Keratinocyte (primary cell): ENCODE measurements at regions not wholly inside any gene's neighbourhood (a gene's known extent, or its start where the extent isn't known, plus 50 kb on each side); places are given as distances from the start of the nearest gene placed in this dataset.

Source experiments
- DNase-seq: peaks from one replicate; pipeline ENCODE4 v3.0.0-alpha.2; 2011; ENCODE audit warnings: low read depth, missing footprints, low spot score
- FAIRE-seq: peaks from 2 replicates; lab custom pipeline; 2011; peaks lifted over from hg19 to GRCh38; lab: Jason Lieb, UNC
- H2AFZ ChIP-seq: 2 replicates; pipeline ENCODE4 v1.6.0; 2012; ENCODE audit warnings: low read length, control low read depth, inconsistent platforms; ENCODE audit not compliant: control insufficient read depth
- H3K27ac ChIP-seq: 2 replicates; pipeline ENCODE4 v1.5.1; 2011; ENCODE audit warnings: low read length; ENCODE audit not compliant: control insufficient read depth, insufficient read depth
- H3K27me3 ChIP-seq: 3 replicates; pipeline ENCODE4 v1.6.0; 2011; ENCODE audit warnings: low read length; ENCODE audit not compliant: control insufficient read depth, insufficient read depth; ENCODE audit errors: extremely low read depth
- H3K36me3 ChIP-seq, 2 experiments: 2 replicates in 1 of 2; 3 replicates in 1 of 2; pipeline ENCODE4 v1.5.1; 2011; ENCODE audit warnings: low read length in 2 of 2, mild to moderate bottlenecking in 1 of 2; ENCODE audit not compliant: control insufficient read depth in 2 of 2, insufficient read depth in 2 of 2; ENCODE audit errors: extremely low read depth in 1 of 2
- H3K4me1 ChIP-seq: 3 replicates; pipeline ENCODE4 v1.5.1; 2011; ENCODE audit warnings: low read length; ENCODE audit not compliant: control insufficient read depth, insufficient read depth; ENCODE audit errors: extremely low read depth
- H3K4me2 ChIP-seq: 3 replicates; pipeline ENCODE4 v1.6.0; 2011; ENCODE audit warnings: low read depth, low read length; ENCODE audit not compliant: control insufficient read depth, insufficient read depth; ENCODE audit errors: extremely low read depth
- H3K4me3 ChIP-seq, 3 experiments: fragments of 200-600 bp in 1 of 3; sonication (generic) in 1 of 3; 2 replicates in 2 of 3; 3 replicates in 1 of 3; pipeline ENCODE4 v1.5.1; 2011 to 2016; ENCODE audit warnings: low read length in 3 of 3, mild to moderate bottlenecking in 3 of 3, control low read depth in 2 of 3, inconsistent platforms in 1 of 3, low read depth in 1 of 3, mixed read lengths in 1 of 3, mixed run types in 1 of 3, moderate library complexity in 1 of 3; ENCODE audit not compliant: control insufficient read depth in 2 of 3, insufficient read depth in 2 of 3; ENCODE audit errors: extremely low read depth in 1 of 3
- H3K79me2 ChIP-seq: 2 replicates; pipeline ENCODE4 v1.6.0; 2012; ENCODE audit warnings: low read length; ENCODE audit not compliant: control insufficient read depth, insufficient read depth
- H3K9ac ChIP-seq: 3 replicates; pipeline ENCODE4 v1.6.0; 2011; ENCODE audit warnings: low read length; ENCODE audit not compliant: control insufficient read depth, insufficient read depth; ENCODE audit errors: extremely low read depth
- H3K9me1 ChIP-seq: 3 replicates; pipeline ENCODE4 v1.6.0; 2011; ENCODE audit warnings: low read length; ENCODE audit not compliant: control insufficient read depth, insufficient read depth; ENCODE audit errors: extremely low read depth
- H3K9me3 ChIP-seq: 2 replicates; pipeline ENCODE4 v1.5.1; 2012; ENCODE audit warnings: low read depth, low read length; ENCODE audit not compliant: control insufficient read depth
- H4K20me1 ChIP-seq: 3 replicates; pipeline ENCODE4 v1.6.0; 2011; ENCODE audit warnings: low read length; ENCODE audit not compliant: control insufficient read depth, insufficient read depth; ENCODE audit errors: extremely low read depth
- EZH2 ChIP-seq: IDR thresholded peaks from one replicate; pipeline ENCODE4 v1.6.1; 2012; ENCODE audit warnings: inconsistent platforms, mild to moderate bottlenecking, low read length, moderate library complexity
- dilution Hi-C: fragments of 300-500 bp; cut with MboI; formaldehyde crosslinking; loops from one replicate; pipeline ENCODE4 v1.7.0; 2020; ENCODE audit warnings: low sequenced_read_pairs; ENCODE audit not compliant: extremely low pct_ligation_motif_present
- TF ChIP-seq, protein P1 (sequence below), 3 experiments: IDR thresholded peaks in 1 of 3; conservative IDR thresholded peaks in 1 of 3; optimal IDR thresholded peaks in 1 of 3; 2 replicates in 2 of 3; 3 replicates in 1 of 3; pipeline versions ENCODE3 to v1.5.1; 2011; ENCODE audit warnings: low read length in 3 of 3, mild to moderate bottlenecking in 3 of 3, moderate library complexity in 2 of 3, control low read depth in 1 of 3, inconsistent platforms in 1 of 3; ENCODE audit not compliant: insufficient read depth in 2 of 3; ENCODE audit errors: extremely low read depth in 1 of 3

DNA sequence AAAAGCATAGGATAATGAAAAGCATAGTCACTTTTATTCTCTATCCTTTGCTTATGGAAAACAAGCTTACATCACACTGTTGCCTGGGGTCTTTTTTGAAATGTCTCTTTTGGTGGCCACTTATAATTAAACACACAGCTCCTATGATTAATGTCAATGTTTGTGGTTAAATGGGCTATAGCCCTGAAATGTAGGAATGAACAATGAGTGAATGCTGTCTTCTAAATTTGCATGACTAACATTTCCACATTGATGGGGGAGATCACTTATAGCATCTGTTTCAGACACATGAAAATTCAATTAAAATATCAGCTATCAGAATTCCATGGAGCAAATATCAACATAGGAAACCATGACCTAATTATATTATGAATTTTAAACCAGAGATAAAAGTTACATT is 171.4 kb upstream of the FAT3 start:
- dilution Hi-C loops = no loop called here

DNA sequence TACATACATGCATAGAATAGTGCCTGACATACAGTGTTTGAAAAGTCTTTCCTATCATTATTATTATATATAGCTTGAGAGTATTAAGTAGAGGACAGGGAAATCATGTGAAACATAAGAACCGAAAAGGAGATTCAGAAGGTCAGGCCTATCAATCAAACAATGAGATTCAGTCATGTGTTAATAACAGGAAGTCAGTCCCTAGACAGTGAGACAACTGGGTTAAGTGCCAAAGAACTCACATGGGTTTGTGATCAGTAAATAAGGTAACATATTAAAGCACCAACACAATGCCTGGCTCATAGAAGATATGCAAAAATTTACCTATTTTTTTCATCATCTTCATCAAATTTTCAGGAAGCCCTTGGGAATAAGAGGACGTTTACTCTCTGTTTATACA is 174.3 kb upstream of the FAT3 start:
- FAIRE-seq (no peak), DNase-seq (no peak)
- Histone ChIP-seq H3K4me3 (no peak overlapping the region), H3K36me3 (no peaks in the 10 kb centered on the region), H4K20me1 (no peaks in the 10 kb centered on the region), H3K9me3 (no peaks in the 10 kb centered on the region), H2AFZ (no peak overlapping the region), H3K79me2 (no peaks in the 10 kb centered on the region), H3K9ac (no peak overlapping the region), H3K4me2 (no peak overlapping the region), H3K27me3 (no peaks in the 10 kb centered on the region), H3K9me1 (no peaks in the 10 kb centered on the region), H3K4me1 (no peaks in the 10 kb centered on the region), H3K27ac (no peak overlapping the region)
- TF ChIP-seq EZH2 = no peak
- TF ChIP-seq, protein P1, sequence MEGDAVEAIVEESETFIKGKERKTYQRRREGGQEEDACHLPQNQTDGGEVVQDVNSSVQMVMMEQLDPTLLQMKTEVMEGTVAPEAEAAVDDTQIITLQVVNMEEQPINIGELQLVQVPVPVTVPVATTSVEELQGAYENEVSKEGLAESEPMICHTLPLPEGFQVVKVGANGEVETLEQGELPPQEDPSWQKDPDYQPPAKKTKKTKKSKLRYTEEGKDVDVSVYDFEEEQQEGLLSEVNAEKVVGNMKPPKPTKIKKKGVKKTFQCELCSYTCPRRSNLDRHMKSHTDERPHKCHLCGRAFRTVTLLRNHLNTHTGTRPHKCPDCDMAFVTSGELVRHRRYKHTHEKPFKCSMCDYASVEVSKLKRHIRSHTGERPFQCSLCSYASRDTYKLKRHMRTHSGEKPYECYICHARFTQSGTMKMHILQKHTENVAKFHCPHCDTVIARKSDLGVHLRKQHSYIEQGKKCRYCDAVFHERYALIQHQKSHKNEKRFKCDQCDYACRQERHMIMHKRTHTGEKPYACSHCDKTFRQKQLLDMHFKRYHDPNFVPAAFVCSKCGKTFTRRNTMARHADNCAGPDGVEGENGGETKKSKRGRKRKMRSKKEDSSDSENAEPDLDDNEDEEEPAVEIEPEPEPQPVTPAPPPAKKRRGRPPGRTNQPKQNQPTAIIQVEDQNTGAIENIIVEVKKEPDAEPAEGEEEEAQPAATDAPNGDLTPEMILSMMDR (optimal IDR thresholded peaks at IDR 0.05 in 1 of 3, IDR thresholded peaks at IDR 0.05 in 1 of 3, conservative IDR thresholded peaks at IDR 0.05 in 1 of 3; ENCODE audit: extremely low read depth in 1 of 3, insufficient read depth in 2 of 3, low read length in 3 of 3) = no peak
- dilution Hi-C loops = no loop called here

More for the DNA sequence above, 171.4 kb upstream of the FAT3 start:
- TF ChIP-seq, protein P1 (optimal IDR thresholded peaks at IDR 0.05 in 1 of 3, IDR thresholded peaks at IDR 0.05 in 1 of 3, conservative IDR thresholded peaks at IDR 0.05 in 1 of 3; ENCODE audit: extremely low read depth in 1 of 3, insufficient read depth in 2 of 3, low read length in 3 of 3) = no peak
- TF ChIP-seq EZH2 = no peak
- Histone ChIP-seq H3K27me3 (no peaks in the 10 kb centered on the region), H3K9me3 (no peaks in the 10 kb centered on the region), H3K4me2 (no peak overlapping the region), H3K4me1 (no peaks in the 10 kb centered on the region), H3K9me1 (no peaks in the 10 kb centered on the region), H3K9ac (no peak overlapping the region), H4K20me1 (no peaks in the 10 kb centered on the region), H3K79me2 (no peaks in the 10 kb centered on the region), H3K4me3 (no peak overlapping the region), H2AFZ (no peak overlapping the region), H3K27ac (no peak overlapping the region), H3K36me3 (no peaks in the 10 kb centered on the region)
- DNase-seq = no peak
- no peak for FAIRE-seq
